Endothelial cell of umbilical vein (primary cell): ENCODE measurements at regions not wholly inside any gene's neighbourhood (a gene's known extent, or its start where the extent isn't known, plus 50 kb on each side); places are given as distances from the start of the nearest gene placed in this dataset.

Source experiments
- CTCF ChIP-seq, 2 donors: IDR thresholded peaks; 1 replicate in 1 of 2; 2 replicates in 1 of 2; pipeline ENCODE4 v1.5.1; 2011; ENCODE audit warnings: low read length in 2 of 2, mild to moderate bottlenecking in 2 of 2, moderate library complexity in 2 of 2, control low read depth in 1 of 2, inconsistent platforms in 1 of 2, low read depth in 1 of 2; ENCODE audit not compliant: insufficient read depth in 1 of 2; ENCODE audit errors: extremely low read depth in 1 of 2
- EZH2 ChIP-seq: IDR thresholded peaks from 2 replicates; pipeline ENCODE4 v1.6.1; 2012; ENCODE audit warnings: borderline replicate concordance, low read depth, mild to moderate bottlenecking, moderate library complexity, low read length, inconsistent platforms; ENCODE audit not compliant: severe bottlenecking
- FOS ChIP-seq: IDR thresholded peaks from 2 replicates; pipeline ENCODE4 v1.6.1; 2011; ENCODE audit warnings: mild to moderate bottlenecking, low read length, moderate library complexity, borderline replicate concordance; ENCODE audit not compliant: insufficient read depth
- GATA2 ChIP-seq: IDR thresholded peaks from 2 replicates; pipeline ENCODE4 v1.7.0; 2011; ENCODE audit warnings: low read depth, mild to moderate bottlenecking, moderate library complexity, mixed read lengths, low read length; ENCODE audit not compliant: insufficient read length, insufficient read depth
- JUN ChIP-seq: IDR thresholded peaks from 2 replicates; pipeline ENCODE4 v1.6.1; 2011; ENCODE audit warnings: borderline replicate concordance, low read depth; ENCODE audit not compliant: insufficient read length, insufficient read depth
- MAX ChIP-seq: IDR thresholded peaks from 2 replicates; pipeline ENCODE4 v1.6.1; 2011; ENCODE audit not compliant: insufficient read depth, insufficient read length
- MYC ChIP-seq: IDR thresholded peaks from one replicate; pipeline ENCODE4 v1.6.1; 2011; ENCODE audit warnings: mild to moderate bottlenecking, low read depth, low read length
- POLR2A ChIP-seq: IDR thresholded peaks from 2 replicates; pipeline ENCODE4 v1.6.1; 2012; ENCODE audit warnings: low read depth, mild to moderate bottlenecking, control low read depth, low read length
- POLR2AphosphoS5 ChIP-seq: IDR thresholded peaks from 2 replicates; pipeline ENCODE4 v1.6.1; 2012; ENCODE audit warnings: low read depth, mild to moderate bottlenecking, control low read depth, low read length, moderate library complexity; ENCODE audit not compliant: insufficient read depth

DNA sequence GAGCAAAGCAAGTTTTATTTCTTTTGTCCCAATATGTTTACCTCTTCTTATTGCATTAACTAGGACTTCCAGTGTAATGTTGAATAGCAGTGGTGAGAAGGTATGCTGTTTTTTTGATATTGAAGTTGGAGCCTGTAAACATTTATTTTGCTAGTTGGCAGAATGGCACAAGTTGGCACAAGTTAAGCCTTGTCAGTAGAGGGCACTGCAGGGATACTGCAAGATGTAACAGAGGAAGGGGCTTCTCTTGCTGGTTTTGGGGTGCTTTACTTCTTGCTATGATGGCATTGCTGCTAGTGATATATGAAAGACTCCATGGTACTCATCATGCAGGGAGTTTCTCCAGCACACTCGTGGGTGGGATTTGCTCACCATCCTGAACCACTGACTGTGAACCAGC, 327.3 kb upstream of the ARX start:
- TF ChIP-seq CTCF (IDR thresholded peaks at IDR 0.05; ENCODE audit: extremely low read depth in 1 of 2, insufficient read depth in 1 of 2, low read depth in 1 of 2, low read length in 2 of 2), result no peak
- TF ChIP-seq POLR2AphosphoS5, result no peak
- no peak for TF ChIP-seq POLR2A
- TF ChIP-seq EZH2, result no peak
- TF ChIP-seq MAX, result no peak
- no peak for TF ChIP-seq MYC
- no peak for TF ChIP-seq GATA2
- TF ChIP-seq FOS, result no peak
- no peak for TF ChIP-seq JUN
